ENCODE measurements at regions not wholly inside any gene's neighbourhood (a gene's known extent, or its start where the extent isn't known, plus 50 kb on each side); places are given as distances from the start of the nearest gene placed in this dataset.
A peak's percentile ranks its signal among the peaks of the same experiment; 100 is the strongest.

DNA sequence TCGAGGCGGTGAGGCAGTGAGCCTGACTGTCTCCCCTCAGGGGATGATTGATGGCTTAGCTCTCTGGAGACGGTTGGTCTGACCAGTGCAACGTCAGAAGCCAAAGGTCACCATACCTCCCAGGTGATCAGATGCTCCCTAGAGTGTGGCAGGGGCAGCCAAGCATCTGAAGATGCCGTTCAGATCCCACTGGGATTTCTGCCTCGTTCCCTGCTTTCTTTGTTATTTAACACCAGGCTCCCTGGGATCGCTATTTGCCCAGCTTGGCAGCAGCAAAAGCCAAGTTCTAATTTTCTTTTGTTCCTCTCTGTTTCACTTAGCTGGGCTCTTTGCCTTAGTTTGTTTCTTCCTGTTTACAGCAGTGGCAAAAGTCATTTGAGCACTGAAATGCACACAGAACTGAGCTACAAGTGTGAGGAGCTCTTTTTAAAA lies 53.5 kb upstream of the SVIL start (continued):
- TF ChIP-seq, protein P1, sequence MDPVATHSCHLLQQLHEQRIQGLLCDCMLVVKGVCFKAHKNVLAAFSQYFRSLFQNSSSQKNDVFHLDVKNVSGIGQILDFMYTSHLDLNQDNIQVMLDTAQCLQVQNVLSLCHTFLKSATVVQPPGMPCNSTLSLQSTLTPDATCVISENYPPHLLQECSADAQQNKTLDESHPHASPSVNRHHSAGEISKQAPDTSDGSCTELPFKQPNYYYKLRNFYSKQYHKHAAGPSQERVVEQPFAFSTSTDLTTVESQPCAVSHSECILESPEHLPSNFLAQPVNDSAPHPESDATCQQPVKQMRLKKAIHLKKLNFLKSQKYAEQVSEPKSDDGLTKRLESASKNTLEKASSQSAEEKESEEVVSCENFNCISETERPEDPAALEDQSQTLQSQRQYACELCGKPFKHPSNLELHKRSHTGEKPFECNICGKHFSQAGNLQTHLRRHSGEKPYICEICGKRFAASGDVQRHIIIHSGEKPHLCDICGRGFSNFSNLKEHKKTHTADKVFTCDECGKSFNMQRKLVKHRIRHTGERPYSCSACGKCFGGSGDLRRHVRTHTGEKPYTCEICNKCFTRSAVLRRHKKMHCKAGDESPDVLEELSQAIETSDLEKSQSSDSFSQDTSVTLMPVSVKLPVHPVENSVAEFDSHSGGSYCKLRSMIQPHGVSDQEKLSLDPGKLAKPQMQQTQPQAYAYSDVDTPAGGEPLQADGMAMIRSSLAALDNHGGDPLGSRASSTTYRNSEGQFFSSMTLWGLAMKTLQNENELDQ (tag by site-specific recombination; IDR thresholded peaks at IDR 0.05; ENCODE audit: low read depth), result no peak
- peak; percentile 36; the same call in 1 of the 2 replicates for TF ChIP-seq ZXDB (tag by site-specific recombination; IDR thresholded peaks at IDR 0.05)
- TF ChIP-seq ZNF629 (tag by site-specific recombination; IDR thresholded peaks at IDR 0.05), result peak; percentile 42; the same call in 1 of the 2 replicates
- TF ChIP-seq OSR2 (tag by site-specific recombination; IDR thresholded peaks at IDR 0.05), result peak; percentile 52; the same call in 1 of the 2 replicates

DNA sequence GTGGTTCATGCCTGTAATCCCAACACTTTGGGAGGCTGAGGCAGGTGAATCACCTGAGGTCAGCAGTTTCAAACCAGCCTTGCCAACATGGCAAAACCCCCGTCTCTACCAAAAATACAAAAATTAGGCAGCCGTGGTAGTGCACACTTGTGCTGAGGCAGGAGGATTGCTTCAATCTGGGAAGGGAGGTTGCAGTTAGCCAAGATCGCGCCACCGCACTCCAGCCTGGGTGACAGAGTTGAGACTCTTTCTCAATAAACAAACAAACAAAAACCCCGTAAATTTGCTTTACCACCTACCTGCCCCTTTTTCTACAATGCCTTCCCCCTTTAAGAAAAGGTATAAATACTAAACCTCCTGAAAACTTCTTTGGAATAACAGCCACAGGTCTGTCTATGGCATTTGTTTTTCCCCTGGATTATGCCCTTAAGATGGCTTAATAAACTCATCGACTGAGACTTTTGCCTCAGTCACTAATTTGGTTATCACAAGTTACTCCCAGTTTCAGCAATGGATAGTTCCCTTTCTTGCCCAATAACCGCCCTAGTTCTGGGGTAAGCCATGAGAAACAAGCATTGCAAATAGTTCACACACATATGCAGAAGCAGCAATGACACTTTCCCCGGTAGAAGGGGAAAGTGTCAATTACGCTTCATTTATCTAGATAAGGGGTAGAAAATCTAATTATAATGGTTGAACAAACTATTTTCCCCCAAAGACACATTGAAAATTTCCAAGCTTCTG lies 52.8 kb upstream of the SVIL start:
- H3K27ac ChIP-seq (ENCODE audit: extremely low read depth, low read depth, low read length), result no peak overlapping the region
- peaks cover 24% of the 10 kb centered on the region for H3K4me1 ChIP-seq (ENCODE audit: control insufficient read depth, insufficient read depth, low read length)
- no peaks in the 10 kb centered on the region for H3K9me3 ChIP-seq (ENCODE audit: control insufficient read depth, insufficient read depth, low read depth, low read length)
- H3K36me3 ChIP-seq (ENCODE audit: control insufficient read depth in 2 of 2, insufficient read depth in 1 of 2, low read length in 2 of 2), result peaks cover 0 to 3% of the 10 kb centered on the region in 2 experiments; a peak in 2 of 3 replicates
- no peak overlapping the region for H3K4me3 ChIP-seq (ENCODE audit: low read depth, low read length)
- no peak for TF ChIP-seq ZNF561 (tag by site-specific recombination; IDR thresholded peaks at IDR 0.05; ENCODE audit: borderline replicate concordance)
- TF ChIP-seq PRDM1 (tag by site-specific recombination; IDR thresholded peaks at IDR 0.05), result peak; percentile 39
- TF ChIP-seq, protein P2, sequence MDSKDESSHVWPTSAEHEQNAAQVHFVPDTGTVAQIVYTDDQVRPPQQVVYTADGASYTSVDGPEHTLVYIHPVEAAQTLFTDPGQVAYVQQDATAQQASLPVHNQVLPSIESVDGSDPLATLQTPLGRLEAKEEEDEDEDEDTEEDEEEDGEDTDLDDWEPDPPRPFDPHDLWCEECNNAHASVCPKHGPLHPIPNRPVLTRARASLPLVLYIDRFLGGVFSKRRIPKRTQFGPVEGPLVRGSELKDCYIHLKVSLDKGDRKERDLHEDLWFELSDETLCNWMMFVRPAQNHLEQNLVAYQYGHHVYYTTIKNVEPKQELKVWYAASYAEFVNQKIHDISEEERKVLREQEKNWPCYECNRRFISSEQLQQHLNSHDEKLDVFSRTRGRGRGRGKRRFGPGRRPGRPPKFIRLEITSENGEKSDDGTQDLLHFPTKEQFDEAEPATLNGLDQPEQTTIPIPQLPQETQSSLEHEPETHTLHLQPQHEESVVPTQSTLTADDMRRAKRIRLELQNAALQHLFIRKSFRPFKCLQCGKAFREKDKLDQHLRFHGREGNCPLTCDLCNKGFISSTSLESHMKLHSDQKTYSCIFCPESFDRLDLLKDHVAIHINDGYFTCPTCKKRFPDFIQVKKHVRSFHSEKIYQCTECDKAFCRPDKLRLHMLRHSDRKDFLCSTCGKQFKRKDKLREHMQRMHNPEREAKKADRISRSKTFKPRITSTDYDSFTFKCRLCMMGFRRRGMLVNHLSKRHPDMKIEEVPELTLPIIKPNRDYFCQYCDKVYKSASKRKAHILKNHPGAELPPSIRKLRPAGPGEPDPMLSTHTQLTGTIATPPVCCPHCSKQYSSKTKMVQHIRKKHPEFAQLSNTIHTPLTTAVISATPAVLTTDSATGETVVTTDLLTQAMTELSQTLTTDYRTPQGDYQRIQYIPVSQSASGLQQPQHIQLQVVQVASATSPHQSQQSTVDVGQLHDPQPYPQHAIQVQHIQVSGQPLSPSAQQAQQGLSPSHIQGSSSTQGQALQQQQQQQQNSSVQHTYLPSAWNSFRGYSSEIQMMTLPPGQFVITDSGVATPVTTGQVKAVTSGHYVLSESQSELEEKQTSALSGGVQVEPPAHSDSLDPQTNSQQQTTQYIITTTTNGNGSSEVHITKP (tag by site-specific recombination; IDR thresholded peaks at IDR 0.05), result peak; percentile 38
- TF ChIP-seq ZNF423 (tag by site-specific recombination; IDR thresholded peaks at IDR 0.05), result no peak
- no peak for TF ChIP-seq ZNF529 (tag by site-specific recombination; IDR thresholded peaks at IDR 0.05; ENCODE audit: insufficient replicate concordance)
- no peak for TF ChIP-seq ZNF132 (tag by site-specific recombination; IDR thresholded peaks at IDR 0.05; ENCODE audit: borderline replicate concordance)
- no peak for TF ChIP-seq ZNF184 (tag by site-specific recombination; IDR thresholded peaks at IDR 0.05)
- TF ChIP-seq, protein P3, sequence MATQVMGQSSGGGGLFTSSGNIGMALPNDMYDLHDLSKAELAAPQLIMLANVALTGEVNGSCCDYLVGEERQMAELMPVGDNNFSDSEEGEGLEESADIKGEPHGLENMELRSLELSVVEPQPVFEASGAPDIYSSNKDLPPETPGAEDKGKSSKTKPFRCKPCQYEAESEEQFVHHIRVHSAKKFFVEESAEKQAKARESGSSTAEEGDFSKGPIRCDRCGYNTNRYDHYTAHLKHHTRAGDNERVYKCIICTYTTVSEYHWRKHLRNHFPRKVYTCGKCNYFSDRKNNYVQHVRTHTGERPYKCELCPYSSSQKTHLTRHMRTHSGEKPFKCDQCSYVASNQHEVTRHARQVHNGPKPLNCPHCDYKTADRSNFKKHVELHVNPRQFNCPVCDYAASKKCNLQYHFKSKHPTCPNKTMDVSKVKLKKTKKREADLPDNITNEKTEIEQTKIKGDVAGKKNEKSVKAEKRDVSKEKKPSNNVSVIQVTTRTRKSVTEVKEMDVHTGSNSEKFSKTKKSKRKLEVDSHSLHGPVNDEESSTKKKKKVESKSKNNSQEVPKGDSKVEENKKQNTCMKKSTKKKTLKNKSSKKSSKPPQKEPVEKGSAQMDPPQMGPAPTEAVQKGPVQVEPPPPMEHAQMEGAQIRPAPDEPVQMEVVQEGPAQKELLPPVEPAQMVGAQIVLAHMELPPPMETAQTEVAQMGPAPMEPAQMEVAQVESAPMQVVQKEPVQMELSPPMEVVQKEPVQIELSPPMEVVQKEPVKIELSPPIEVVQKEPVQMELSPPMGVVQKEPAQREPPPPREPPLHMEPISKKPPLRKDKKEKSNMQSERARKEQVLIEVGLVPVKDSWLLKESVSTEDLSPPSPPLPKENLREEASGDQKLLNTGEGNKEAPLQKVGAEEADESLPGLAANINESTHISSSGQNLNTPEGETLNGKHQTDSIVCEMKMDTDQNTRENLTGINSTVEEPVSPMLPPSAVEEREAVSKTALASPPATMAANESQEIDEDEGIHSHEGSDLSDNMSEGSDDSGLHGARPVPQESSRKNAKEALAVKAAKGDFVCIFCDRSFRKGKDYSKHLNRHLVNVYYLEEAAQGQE (tag by site-specific recombination; IDR thresholded peaks at IDR 0.05), result peak; percentile 89
- ChIA-PET POLR2A (interaction anchor here (1.3 kb wide), 2 partner anchors 30 to 38 kb away, joined by 4 to 5 read pairs; no protein-coding TSS in a partner anchor), CTCF (interaction anchor here (0.7 to 0.9 kb wide), 3 partner anchors 10 to 170 kb away, joined by 3 to 4 read pairs (median 3); no protein-coding TSS in a partner anchor)
